ENCODE measurements at regions not wholly inside any gene's neighbourhood (a gene's known extent, or its start where the extent isn't known, plus 50 kb on each side); places are given as distances from the start of the nearest gene placed in this dataset.
"Not testable (repeated sequence)": the region's sequence is repeated elsewhere in the genome, so short reads cannot be mapped to it uniquely, and the experiment has no call there.

DNA sequence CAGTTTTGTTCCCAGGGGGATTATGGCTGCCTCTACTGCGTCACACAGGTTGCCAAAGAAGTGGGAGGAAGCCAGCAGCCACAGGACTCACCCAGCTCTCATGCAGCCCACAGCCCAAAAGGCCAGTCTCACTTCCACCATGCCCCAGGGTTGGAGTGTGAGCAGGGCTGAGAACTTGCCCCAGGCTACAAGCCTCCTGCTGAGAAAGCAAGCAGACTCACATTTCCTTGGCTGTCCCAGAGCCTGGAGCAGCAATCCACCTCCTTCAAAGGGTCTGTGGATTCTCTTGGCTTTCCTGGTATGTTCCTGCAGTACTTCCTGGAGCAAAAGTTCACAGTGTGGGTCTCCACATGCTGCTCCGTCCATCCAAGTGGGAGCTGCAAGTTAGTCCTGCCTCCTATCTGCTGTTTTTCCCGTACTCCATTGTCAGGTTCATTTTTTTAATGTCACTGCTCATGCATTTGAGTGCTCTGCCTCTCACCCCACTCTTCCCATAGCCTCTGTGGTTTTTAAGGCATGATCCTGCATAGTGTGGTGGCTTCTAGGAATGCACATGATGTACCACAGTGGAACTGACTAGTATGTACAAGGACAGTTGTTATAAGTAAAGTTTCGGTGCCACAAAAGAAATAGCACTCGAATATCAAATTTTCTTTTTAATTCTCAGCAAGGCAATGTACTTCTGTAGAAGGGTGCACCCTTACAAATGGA is 56.2 kb upstream of the ARHGEF7 start:
- Mint-ChIP-seq H3K4me1 (peaks cover 31% of the 10 kb centered on the region), H3K27ac (no peak overlapping the region), H3K9me3 (peaks cover 23% of the 10 kb centered on the region), H3K27me3 (ENCODE audit: low read depth) (peaks cover 10% of the 10 kb centered on the region), H3K4me3 (no peak overlapping the region), H3K36me3 (ENCODE audit: low read depth) (no peaks in the 10 kb centered on the region)
- TF ChIP-seq, protein P1, sequence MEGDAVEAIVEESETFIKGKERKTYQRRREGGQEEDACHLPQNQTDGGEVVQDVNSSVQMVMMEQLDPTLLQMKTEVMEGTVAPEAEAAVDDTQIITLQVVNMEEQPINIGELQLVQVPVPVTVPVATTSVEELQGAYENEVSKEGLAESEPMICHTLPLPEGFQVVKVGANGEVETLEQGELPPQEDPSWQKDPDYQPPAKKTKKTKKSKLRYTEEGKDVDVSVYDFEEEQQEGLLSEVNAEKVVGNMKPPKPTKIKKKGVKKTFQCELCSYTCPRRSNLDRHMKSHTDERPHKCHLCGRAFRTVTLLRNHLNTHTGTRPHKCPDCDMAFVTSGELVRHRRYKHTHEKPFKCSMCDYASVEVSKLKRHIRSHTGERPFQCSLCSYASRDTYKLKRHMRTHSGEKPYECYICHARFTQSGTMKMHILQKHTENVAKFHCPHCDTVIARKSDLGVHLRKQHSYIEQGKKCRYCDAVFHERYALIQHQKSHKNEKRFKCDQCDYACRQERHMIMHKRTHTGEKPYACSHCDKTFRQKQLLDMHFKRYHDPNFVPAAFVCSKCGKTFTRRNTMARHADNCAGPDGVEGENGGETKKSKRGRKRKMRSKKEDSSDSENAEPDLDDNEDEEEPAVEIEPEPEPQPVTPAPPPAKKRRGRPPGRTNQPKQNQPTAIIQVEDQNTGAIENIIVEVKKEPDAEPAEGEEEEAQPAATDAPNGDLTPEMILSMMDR (IDR thresholded peaks at IDR 0.05; ENCODE audit: unreplicated experiment in 3 of 3) = no peak

DNA sequence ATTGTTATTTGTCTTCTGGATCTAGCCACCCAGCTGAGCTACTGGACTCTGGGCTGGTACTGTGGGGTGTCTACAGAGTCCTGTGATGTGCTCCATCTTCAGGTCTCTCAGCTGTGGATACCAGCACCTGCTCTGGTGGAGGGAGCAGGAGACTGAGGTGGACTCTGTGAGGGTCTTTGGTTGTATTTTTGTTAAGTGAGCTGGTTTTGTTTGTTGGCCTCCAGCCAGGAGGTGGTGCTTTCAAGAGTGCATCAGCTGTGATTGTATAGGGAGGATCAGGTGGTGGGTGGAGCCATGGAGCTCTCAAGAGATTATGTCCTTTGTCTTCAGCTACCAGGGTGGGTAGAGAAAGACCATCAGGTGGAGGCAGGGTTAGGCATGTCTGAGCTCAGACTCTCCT is 56.8 kb upstream of the ARHGEF7 start:
- not testable (repeated sequence) for H3K36me3 Mint-ChIP-seq (ENCODE audit: low read depth); H3K4me3 Mint-ChIP-seq; H3K27ac Mint-ChIP-seq
- peaks cover 26% of the 10 kb centered on the region for H3K4me1 Mint-ChIP-seq
- H3K9me3 Mint-ChIP-seq = peaks cover 23% of the 10 kb centered on the region
- peaks cover 10% of the 10 kb centered on the region for H3K27me3 Mint-ChIP-seq (ENCODE audit: low read depth)

DNA sequence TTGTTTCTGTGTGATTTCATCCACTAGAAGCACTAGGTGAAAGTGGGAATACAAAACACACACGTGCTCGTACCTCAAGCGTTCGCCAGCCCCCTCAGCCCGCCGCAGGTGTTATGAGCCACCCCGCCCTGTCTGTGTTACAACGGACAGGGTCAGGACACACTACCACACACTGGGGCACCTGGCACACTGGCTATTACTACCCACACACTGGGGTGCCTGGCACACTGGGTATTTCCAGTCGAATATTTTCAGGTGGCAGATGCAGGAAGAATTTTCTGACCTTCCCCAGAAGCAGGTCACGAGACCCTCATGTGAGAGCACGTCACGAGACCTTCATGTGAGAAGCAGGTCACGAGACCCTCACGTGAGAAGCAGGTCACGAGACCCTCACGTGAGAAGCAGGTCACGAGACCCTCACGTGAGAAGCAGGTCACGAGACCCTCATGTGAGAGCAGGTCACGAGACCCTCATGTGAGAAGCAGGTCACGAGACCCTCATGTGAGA is 63.3 kb upstream of the ARHGEF7 start:
- H3K27me3 Mint-ChIP-seq (ENCODE audit: low read depth) = peaks cover 14% of the 10 kb centered on the region
- peaks cover 19% of the 10 kb centered on the region for H3K4me1 Mint-ChIP-seq
- H3K4me3 Mint-ChIP-seq; H3K9me3 Mint-ChIP-seq; H3K27ac Mint-ChIP-seq; H3K36me3 Mint-ChIP-seq (ENCODE audit: low read depth): not testable (repeated sequence)

DNA sequence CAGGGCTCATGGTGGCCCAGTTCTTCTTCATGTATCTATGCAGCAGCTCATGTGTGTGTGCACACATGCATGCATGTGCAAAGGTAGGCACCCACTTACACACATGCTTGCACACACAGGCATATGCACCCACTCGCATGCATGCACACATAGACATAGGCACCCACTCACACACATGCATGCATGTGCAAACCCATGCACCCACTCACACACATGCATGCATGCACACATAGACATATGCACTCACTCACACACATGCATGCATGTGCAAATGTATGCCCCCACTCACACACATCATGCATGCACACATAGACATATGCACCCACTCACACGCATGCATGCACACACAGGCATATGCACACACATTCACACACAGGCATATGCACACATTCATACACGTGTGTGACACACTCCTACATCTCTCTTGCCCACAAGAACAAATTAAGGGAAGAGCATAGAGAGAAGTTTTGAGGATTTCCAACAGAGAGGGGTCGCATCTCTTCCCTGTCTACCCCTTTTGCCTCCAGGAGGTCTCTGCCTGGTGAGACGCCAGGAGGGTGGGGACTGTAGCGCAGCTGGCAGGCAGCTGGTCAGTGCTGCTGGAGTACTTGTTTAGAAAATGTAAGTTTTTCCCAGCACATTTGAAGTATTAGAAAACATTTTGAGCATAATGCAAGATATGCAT is 63.9 kb upstream of the ARHGEF7 start:
- Mint-ChIP-seq H3K36me3 (ENCODE audit: low read depth) (no peaks in the 10 kb centered on the region), H3K27ac (no peak overlapping the region), H3K4me3 (no peak overlapping the region), H3K4me1 (peaks cover 24% of the 10 kb centered on the region), H3K27me3 (ENCODE audit: low read depth) (peaks cover 14% of the 10 kb centered on the region), H3K9me3 (peaks cover 2% of the 10 kb centered on the region)
- TF ChIP-seq, protein P1 (IDR thresholded peaks at IDR 0.05; ENCODE audit: unreplicated experiment in 3 of 3) = no peak

DNA sequence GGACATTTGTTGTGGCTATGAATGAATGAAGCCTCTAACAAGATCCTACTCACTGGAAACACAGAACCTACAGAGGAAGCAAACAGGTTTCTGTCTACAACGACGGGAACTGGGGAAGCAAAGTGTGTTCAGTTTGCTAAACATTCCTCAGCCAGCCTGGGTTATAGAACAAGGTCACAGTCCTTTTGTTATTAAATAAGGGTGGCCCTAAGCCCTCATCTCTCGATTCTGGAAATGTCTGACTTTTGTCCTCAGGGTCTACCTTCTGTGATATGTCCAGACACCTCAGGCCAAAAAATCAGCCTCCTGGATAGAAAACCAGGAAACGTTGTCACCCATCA is 64.6 kb upstream of the ARHGEF7 start:
- TF ChIP-seq, protein P1 (IDR thresholded peaks at IDR 0.05; ENCODE audit: unreplicated experiment in 3 of 3) = no peak
- Mint-ChIP-seq H3K9me3 (no peaks in the 10 kb centered on the region), H3K4me1 (peaks cover 24% of the 10 kb centered on the region), H3K36me3 (ENCODE audit: low read depth) (no peaks in the 10 kb centered on the region), H3K27ac (no peak overlapping the region), H3K27me3 (ENCODE audit: low read depth) (peaks cover 14% of the 10 kb centered on the region), H3K4me3 (no peak overlapping the region)

DNA sequence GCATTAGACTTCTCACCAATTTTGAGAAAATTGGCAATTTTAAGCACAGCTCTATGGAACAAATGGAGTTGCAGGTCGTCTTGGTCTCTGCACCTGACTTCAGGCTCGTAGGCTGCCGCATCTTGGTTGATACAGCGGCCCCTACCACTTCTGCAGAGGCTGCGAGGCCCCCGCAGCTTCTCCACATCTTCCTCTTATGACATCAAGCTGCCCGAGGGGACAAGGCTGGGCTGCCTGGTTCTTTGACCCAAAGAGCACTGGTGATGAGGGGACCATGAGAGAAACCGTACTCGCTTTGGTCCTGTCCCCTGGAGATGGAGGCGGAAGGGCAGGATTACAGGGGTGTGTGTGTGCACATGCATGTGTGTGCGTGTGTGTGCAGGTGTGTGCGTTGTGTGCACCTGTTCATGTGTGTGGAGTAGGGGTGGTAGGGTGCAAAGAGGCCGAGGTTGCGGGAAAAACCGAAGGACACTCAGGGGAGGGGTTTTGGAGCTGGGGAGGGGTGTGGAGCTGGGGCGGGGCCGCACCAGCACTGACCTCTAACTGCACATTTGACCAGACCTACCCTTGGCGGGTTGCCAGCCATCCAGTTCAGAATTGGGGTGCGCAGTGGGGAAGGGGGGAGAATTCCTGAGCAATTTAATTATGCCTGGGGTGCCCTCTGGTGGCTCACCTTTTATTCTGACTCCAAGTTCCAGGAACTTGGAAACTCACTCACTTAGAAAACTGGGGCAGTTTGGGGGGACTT is 65.1 kb upstream of the ARHGEF7 start:
- no peaks in the 10 kb centered on the region for H3K9me3 Mint-ChIP-seq
- peaks cover 24% of the 10 kb centered on the region for H3K4me1 Mint-ChIP-seq
- H3K4me3 Mint-ChIP-seq = no peak overlapping the region
- no peaks in the 10 kb centered on the region for H3K36me3 Mint-ChIP-seq (ENCODE audit: low read depth)
- H3K27me3 Mint-ChIP-seq (ENCODE audit: low read depth) = peaks cover 14% of the 10 kb centered on the region
- TF ChIP-seq, protein P1 (IDR thresholded peaks at IDR 0.05; ENCODE audit: unreplicated experiment in 3 of 3) = peak; percentile 49 to 56 (median 54)
- no peak overlapping the region for H3K27ac Mint-ChIP-seq
